HL-60 (cell line): ENCODE measurements at regions not wholly inside any gene's neighbourhood (a gene's known extent, or its start where the extent isn't known, plus 50 kb on each side); places are given as distances from the start of the nearest gene placed in this dataset.

Source experiments
- CTCF ChIP-seq: IDR thresholded peaks from one replicate; pipeline ENCODE4 v1.5.1; 2011; ENCODE audit warnings: low read length, control low read depth, inconsistent platforms; ENCODE audit not compliant: insufficient read depth
- POLR2AphosphoS5 ChIP-seq: IDR thresholded peaks from 2 replicates; pipeline ENCODE4 v1.6.1; 2012; ENCODE audit warnings: low read depth
- REST ChIP-seq: IDR thresholded peaks from 2 replicates; pipeline ENCODE4 v1.6.1; 2012; ENCODE audit warnings: low read depth; ENCODE audit not compliant: insufficient replicate concordance

GRCh38 chr5:166331521-166331920 lies 1959.9 kb upstream of the WWC1 start:
- TF ChIP-seq CTCF: no peak
- no peak for TF ChIP-seq POLR2AphosphoS5
- TF ChIP-seq REST: no peak
